ENCODE measurements at regions not wholly inside any gene's neighbourhood (a gene's known extent, or its start where the extent isn't known, plus 50 kb on each side); places are given as distances from the start of the nearest gene placed in this dataset.

- Histone ChIP-seq H3K36me3 (ENCODE audit: control insufficient read depth, insufficient read depth, low read length) (no peaks in the 10 kb centered on the region), H2BK15ac (ENCODE audit: low read depth, low read length) (no peak overlapping the region), H3K4me1 (ENCODE audit: control insufficient read depth, insufficient read depth, low read length) (no peaks in the 10 kb centered on the region), H4K20me1 (ENCODE audit: insufficient read depth, low read length) (no peaks in the 10 kb centered on the region), H3K14ac (replicated peaks; ENCODE audit: low read depth, low read length) (no peak overlapping the region), H3K27me3 (ENCODE audit: control insufficient read depth, insufficient read depth, low read length) (peaks cover 4% of the 10 kb centered on the region), H3K56ac (ENCODE audit: extremely low read depth, insufficient read depth, low read length) (no peak overlapping the region), H2BK120ac (ENCODE audit: low read depth, low read length) (no peak overlapping the region), H3K4me3 (ENCODE audit: insufficient read depth, low read depth, low read length) (no peak overlapping the region), H4K91ac (ENCODE audit: insufficient read depth, low read depth, low read length) (no peak overlapping the region), H3K9me1 (ENCODE audit: insufficient read depth, low read length) (no peaks in the 10 kb centered on the region), H2BK20ac (ENCODE audit: low read depth, low read length) (no peak overlapping the region), H4K5ac (ENCODE audit: low read depth, low read length) (no peak overlapping the region), H3K4ac (ENCODE audit: low read depth, low read length) (no peak overlapping the region), H2AK5ac (ENCODE audit: low read depth, low read length) (no peak overlapping the region), H3K18ac (ENCODE audit: low read depth, low read length) (no peak overlapping the region), H4K8ac (ENCODE audit: low read depth in 2 of 2, low read length in 2 of 2) (no peak overlapping the region), H3K27ac (ENCODE audit: insufficient read depth, low read length) (no peak overlapping the region), H2AFZ (replicated peaks; ENCODE audit: low read length, poor library complexity) (no peak overlapping the region), H3K4me2 (ENCODE audit: low read depth, low read length) (no peak overlapping the region), H3K9me3 (ENCODE audit: control insufficient read depth, insufficient read depth, low read length) (no peaks in the 10 kb centered on the region), H3K9ac (ENCODE audit: low read depth, low read length) (no peak overlapping the region), H2BK5ac (ENCODE audit: low read depth, low read length, poor library complexity, severe bottlenecking) (no peak overlapping the region), H3K23ac (ENCODE audit: low read depth, low read length) (no peak overlapping the region), H3K79me1 (ENCODE audit: low read depth in 1 of 2, low read length in 2 of 2) (no peaks in the 10 kb centered on the region), H2AK9ac (replicated peaks; ENCODE audit: low read depth, low read length, poor library complexity) (no peak overlapping the region)
- no TSS peak for BruUV-seq (replicated peaks)
- TF ChIP-seq MXI1 (IDR thresholded peaks at IDR 0.05; ENCODE audit: borderline replicate concordance, low read depth, low read length) (no peak), NFE2L2 (IDR thresholded peaks at IDR 0.05; ENCODE audit: low read depth, low read length) (no peak), RCOR1 (IDR thresholded peaks at IDR 0.05; ENCODE audit: insufficient replicate concordance, low read length) (no peak), CHD1 (IDR thresholded peaks at IDR 0.05; ENCODE audit: low read depth, low read length) (no peak), CEBPB (IDR thresholded peaks at IDR 0.05; ENCODE audit: low read depth, low read length) (no peak), SMC3 (IDR thresholded peaks at IDR 0.05; ENCODE audit: low read depth, low read length) (no peak), MAZ (IDR thresholded peaks at IDR 0.05; ENCODE audit: borderline replicate concordance, low read depth, low read length) (no peak), RFX5 (IDR thresholded peaks at IDR 0.05; ENCODE audit: low read depth, low read length) (no peak)
- POLR2A ChIA-PET (ENCODE audit: unreplicated experiment): no interaction called here
- no peak for ATAC-seq (ENCODE audit: low read depth)
- 14% methylated on average over 1 of the region's 5 CpGs; no CpG with 5 or more reads in 1 of the 2 experiments for WGBS, 2 experiments (ENCODE audit: extremely low coverage in 2 of 2, insufficient read length in 1 of 2)
- dilution Hi-C loops (cut with HindIII; ENCODE audit: low sequenced_read_pairs, unreplicated experiment): no loop called here
- CTCF ChIA-PET: interaction anchor here (0.6 kb wide), 1 partner anchor 297 kb away, joined by 4 read pairs; no protein-coding TSS in a partner anchor
- intact Hi-C loops (cut with micrococcal nuclease): no loop called here
- in situ Hi-C loops (cut with MboI; ENCODE audit: low sequenced_read_pairs): no loop called here
- DNase-seq: no peak
Observed at GRCh38 chr14:71824816-71825215, 107.4 kb upstream of the RGS6 start.
